HepG2 (cell line): ENCODE measurements at regions not wholly inside any gene's neighbourhood (a gene's known extent, or its start where the extent isn't known, plus 50 kb on each side); places are given as distances from the start of the nearest gene placed in this dataset.

Experiments used
- ATAC-seq: fragments of 200-7000 bp; cut with Tn5 transposase; 3 replicates; pipeline ENCODE4 v1.9.1; 2020; ENCODE audit warnings: mild to moderate bottlenecking, moderate library complexity
- BruUV-seq: library from RNA; stranded (reverse); fragments of 400-500 nt; replicated peaks from 2 replicates; lab custom pipeline; 2021; lab: Mats Ljungman, UMichigan
- CTCF ChIA-PET: fragments of 300-600 bp; formaldehyde crosslinking; extraction: SDS; loops from one replicate; lab custom pipeline; 2021; ENCODE audit warnings: low total read pairs, inconsistent platforms, low intra/inter-chr PET ratio; lab: Yijun Ruan, JAX
- POLR2A ChIA-PET: fragments of 350-600 bp; sonication (Branson Sonifier 250); formaldehyde crosslinking; loops from one replicate; lab custom pipeline; 2020; ENCODE audit warnings: antibody characterized with exemption, inconsistent platforms; lab: Yijun Ruan, JAX
- DNase-seq: peaks from one replicate; pipeline ENCODE4 v3.0.0-alpha.2; 2015; ENCODE audit warnings: low spot score
- FAIRE-seq: peaks from 3 replicates; lab custom pipeline; 2011; peaks lifted over from hg19 to GRCh38; lab: Jason Lieb, UNC
- H2AFZ ChIP-seq: one replicate; pipeline ENCODE4 v1.6.1; 2011; ENCODE audit warnings: low read length, inconsistent platforms
- H3K27ac ChIP-seq: fragments of 300-600 bp; 3 replicates; pipeline ENCODE4 v1.8.0; 2011; ENCODE audit warnings: mixed run types, mild to moderate bottlenecking, mixed read lengths, low read length, inconsistent platforms; ENCODE audit not compliant: insufficient read depth; ENCODE audit errors: extremely low read length
- H3K27me3 ChIP-seq, 2 experiments: fragments of 200-600 bp in 1 of 2; 2 replicates in 1 of 2; 3 replicates in 1 of 2; pipeline versions ENCODE4 v1.6.0 to v1.8.0; 2011; ENCODE audit warnings: low read length in 2 of 2, mild to moderate bottlenecking in 2 of 2, moderate library complexity in 2 of 2, inconsistent platforms in 1 of 2; ENCODE audit not compliant: insufficient read depth in 2 of 2, control insufficient read depth in 1 of 2
- H3K36me3 ChIP-seq, 2 experiments: fragments of 200-600 bp in 1 of 2; replicated peaks in 1 of 2; 2 replicates in 1 of 2; 3 replicates in 1 of 2; pipeline versions ENCODE4 v1.5.1 to v1.8.0; 2011; ENCODE audit warnings: low read length in 2 of 2, inconsistent platforms in 1 of 2; ENCODE audit not compliant: insufficient read depth in 2 of 2, control insufficient read depth in 1 of 2
- H3K4me1 ChIP-seq: 2 replicates; pipeline ENCODE4 v1.5.1; 2012; ENCODE audit warnings: low read length, inconsistent platforms; ENCODE audit not compliant: insufficient read depth
- H3K4me2 ChIP-seq: 2 replicates; pipeline ENCODE4 v1.6.0; 2011; ENCODE audit warnings: low read depth, low read length, inconsistent platforms
- H3K4me3 ChIP-seq, 3 experiments: fragments of 200-600 bp in 1 of 3; sonication (generic), shearing (Covaris generic) in 1 of 3; replicated peaks in 1 of 3; 2 replicates each; pipeline ENCODE4 v1.5.1; 2011 to 2016; ENCODE audit warnings: low read length in 3 of 3, inconsistent platforms in 2 of 3, low read depth in 2 of 3, mild to moderate bottlenecking in 2 of 3, control low read depth in 1 of 3, mixed read lengths in 1 of 3; ENCODE audit not compliant: insufficient read depth in 1 of 3
- H3K79me2 ChIP-seq: one replicate; pipeline ENCODE4 v1.6.1; 2011; ENCODE audit warnings: low read length, inconsistent platforms; ENCODE audit not compliant: insufficient read depth
- H3K9ac ChIP-seq: 2 replicates; pipeline ENCODE4 v1.6.0; 2011; ENCODE audit warnings: mild to moderate bottlenecking, low read depth, low read length, inconsistent platforms; ENCODE audit not compliant: insufficient read depth
- H3K9me3 ChIP-seq: 2 replicates; pipeline ENCODE4 v1.5.1; 2012; ENCODE audit warnings: mild to moderate bottlenecking, low read length
- H4K20me1 ChIP-seq: 2 replicates; pipeline ENCODE4 v1.6.0; 2011; ENCODE audit warnings: inconsistent platforms, mild to moderate bottlenecking, low read length, moderate library complexity; ENCODE audit not compliant: insufficient read depth
- ARID3A ChIP-seq: IDR thresholded peaks from 2 replicates; pipeline ENCODE4 v1.6.1; 2012; ENCODE audit warnings: low read depth, low read length, improper control_type of control experiment
- ETS1 ChIP-seq: sonication (generic); formaldehyde crosslinking; IDR thresholded peaks from 2 replicates; pipeline ENCODE4 v1.4.0; 2020; ENCODE audit warnings: missing genetic modification reagents
- GMEB1 ChIP-seq: sonication (generic); formaldehyde crosslinking; IDR thresholded peaks from 2 replicates; pipeline ENCODE4 v1.5.1; 2020; ENCODE audit warnings: missing genetic modification reagents, mild to moderate bottlenecking, borderline replicate concordance
- HOXD1 ChIP-seq: sonication (generic); formaldehyde crosslinking; IDR thresholded peaks from 2 replicates; pipeline ENCODE4 v1.5.0; 2020; ENCODE audit warnings: missing genetic modification reagents
- MAZ ChIP-seq, 2 experiments: sonication (generic) in 1 of 2; formaldehyde crosslinking in 1 of 2; IDR thresholded peaks; 2 replicates each; pipeline versions ENCODE4 v1.5.0 to v1.6.1; 2012 to 2020; ENCODE audit warnings: low read depth in 2 of 2, mild to moderate bottlenecking in 2 of 2, borderline replicate concordance in 1 of 2, improper control_type of control experiment in 1 of 2, low read length in 1 of 2, missing genetic modification reagents in 1 of 2, moderate library complexity in 1 of 2
- RARG ChIP-seq: sonication (generic); formaldehyde crosslinking; IDR thresholded peaks from 2 replicates; pipeline ENCODE4 v1.4.0; 2020; ENCODE audit warnings: low read depth, mild to moderate bottlenecking, missing genetic modification reagents
- SNAI1 ChIP-seq: sonication (generic); formaldehyde crosslinking; IDR thresholded peaks from 2 replicates; pipeline ENCODE4 v1.5.0; 2020; ENCODE audit warnings: mild to moderate bottlenecking, missing genetic modification reagents, borderline replicate concordance
- TFDP1 ChIP-seq: IDR thresholded peaks from 2 replicates; pipeline ENCODE4 v1.6.1; 2016; ENCODE audit warnings: missing compliant biosample characterization, missing genetic modification reagents, borderline replicate concordance
- TRAFD1 ChIP-seq: sonication (generic); formaldehyde crosslinking; IDR thresholded peaks from 2 replicates; pipeline ENCODE4 v1.5.1; 2020; ENCODE audit warnings: missing genetic modification reagents, mild to moderate bottlenecking, borderline replicate concordance
- WIZ ChIP-seq: sonication (generic); formaldehyde crosslinking; IDR thresholded peaks from 2 replicates; pipeline ENCODE4 v1.5.1; 2020; ENCODE audit warnings: mild to moderate bottlenecking, missing genetic modification reagents
- ZBTB26 ChIP-seq: IDR thresholded peaks from 2 replicates; pipeline ENCODE4 v1.6.1; 2016; ENCODE audit warnings: missing compliant biosample characterization, missing genetic modification reagents, borderline replicate concordance
- ZFP36L2 ChIP-seq: sonication (generic); formaldehyde crosslinking; IDR thresholded peaks from 2 replicates; pipeline ENCODE4 v1.4.0; 2020; ENCODE audit warnings: missing genetic modification reagents
- ZNF20 ChIP-seq: sonication (generic); formaldehyde crosslinking; IDR thresholded peaks from 2 replicates; pipeline ENCODE4 v1.4.0; 2020; ENCODE audit warnings: mild to moderate bottlenecking, moderate library complexity, missing genetic modification reagents
- ZNF367 ChIP-seq: sonication (generic); formaldehyde crosslinking; IDR thresholded peaks from 2 replicates; pipeline ENCODE4 v1.4.0; 2020; ENCODE audit warnings: missing genetic modification reagents, borderline replicate concordance
- WGBS: methylation state at CpG from one replicate; pipeline ENCODE4 v1.1.6; 2017; ENCODE audit warnings: low lambda C conversion rate; 5-methylcytosine and 5-hydroxymethylcytosine counted together
- in situ Hi-C: cut with HindIII; loops from 2 replicates; pipeline ENCODE4 v1.10.0; 2017; ENCODE audit warnings: low pct_unique_long_range_greater_than_20kb; ENCODE audit not compliant: extremely low pct_ligation_motif_present
- intact Hi-C: fragments of 100-400 bp; cut with micrococcal nuclease; formaldehyde crosslinking; loops from one replicate; pipeline ENCODE4 v1.10.0; 2022; ENCODE audit not compliant: unreplicated experiment

GRCh38 chr2:15798701-15799431 is 141.5 kb upstream of the MYCN start:
- H3K4me3 ChIP-seq = no peak overlapping the region
- POLR2A ChIA-PET = no interaction called here
- DNase-seq (no peak), ATAC-seq (no peak), FAIRE-seq (no peak)
- H3K27me3 ChIP-seq = peaks cover 1 to 28% of the 10 kb centered on the region in 2 experiments; a peak in 3 of 5 replicates
- in situ Hi-C loops (no loop called here), intact Hi-C loops (no loop called here)
- CTCF ChIA-PET = no interaction called here
- no peak overlapping the region for H3K9ac ChIP-seq
- 51% methylated on average over 5 of the region's 5 CpGs for WGBS
- no peak overlapping the region for H3K27ac ChIP-seq
- no peaks in the 10 kb centered on the region for H3K79me2 ChIP-seq
- H3K36me3 ChIP-seq = no peaks in the 10 kb centered on the region
- no TSS peak for BruUV-seq
- no peak overlapping the region for H2AFZ ChIP-seq
- H4K20me1 ChIP-seq = no peaks in the 10 kb centered on the region
- no peaks in the 10 kb centered on the region for H3K9me3 ChIP-seq
- no peak overlapping the region for H3K4me2 ChIP-seq
- H3K4me1 ChIP-seq = peaks cover 15% of the 10 kb centered on the region; the same call in 1 of the 2 replicates
- TF ChIP-seq MAZ (IDR thresholded peaks at IDR 0.05; ENCODE audit: borderline replicate concordance, low read depth, low read length) (no peak), MAZ (CRISPR knock-in tag; IDR thresholded peaks at IDR 0.05; ENCODE audit: low read depth) (no peak), TRAFD1 (CRISPR knock-in tag) (no peak), ETS1 (CRISPR knock-in tag) (no peak), HOXD1 (CRISPR knock-in tag) (no peak), GMEB1 (CRISPR knock-in tag) (no peak), ZBTB26 (CRISPR knock-in tag) (no peak), ZNF20 (CRISPR knock-in tag) (no peak), WIZ (no peak), TFDP1 (CRISPR knock-in tag) (no peak), ZNF367 (CRISPR knock-in tag) (no peak), SNAI1 (CRISPR knock-in tag) (no peak), ZFP36L2 (CRISPR knock-in tag) (no peak), ARID3A (no peak), RARG (no peak)
